NT2/D1 (cell line): ENCODE measurements at regions not wholly inside any gene's neighbourhood (a gene's known extent, or its start where the extent isn't known, plus 50 kb on each side); places are given as distances from the start of the nearest gene placed in this dataset.
"Not testable (repeated sequence)": the region's sequence is repeated elsewhere in the genome, so short reads cannot be mapped to it uniquely, and the experiment has no call there.

Experiments used
- YY1 ChIP-seq: IDR thresholded peaks from 2 replicates; pipeline ENCODE4 v1.6.1; 2011; ENCODE audit not compliant: insufficient read length, insufficient read depth
- ZNF274 ChIP-seq: IDR thresholded peaks from 2 replicates; pipeline ENCODE4 v1.6.1; 2011; ENCODE audit warnings: mild to moderate bottlenecking, low read depth, low read length

DNA sequence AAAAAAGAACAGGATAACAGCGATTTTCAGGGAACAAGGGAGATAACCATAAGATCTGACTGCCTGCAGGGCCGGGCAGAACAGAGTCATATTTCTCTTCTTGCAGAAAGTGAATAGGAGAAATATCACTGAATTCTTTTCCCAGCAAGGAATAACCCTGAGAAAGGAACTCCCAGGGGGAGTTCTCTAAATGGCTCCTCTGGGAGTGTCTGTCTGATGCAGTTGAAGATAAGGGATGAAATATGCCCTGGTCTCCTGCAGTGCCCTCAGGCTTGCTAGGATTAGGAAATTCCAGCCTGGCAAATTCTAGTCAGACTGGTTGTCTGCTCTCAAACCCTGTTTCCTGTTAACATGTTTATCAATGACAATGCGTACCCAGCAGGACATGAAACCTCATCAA is 830.8 kb upstream of the TMEFF2 start:
- not testable (repeated sequence) for TF ChIP-seq YY1, ZNF274
